Erythroblast (primary cell): ENCODE measurements at regions not wholly inside any gene's neighbourhood (a gene's known extent, or its start where the extent isn't known, plus 50 kb on each side); places are given as distances from the start of the nearest gene placed in this dataset.

ENCODE experiments used
- GATA1 ChIP-seq: IDR thresholded peaks from 2 replicates; pipeline ENCODE4 v1.6.1; 2011; ENCODE audit warnings: low read depth, mild to moderate bottlenecking, control low read depth, low read length, moderate library complexity
- POLR2A ChIP-seq: IDR thresholded peaks from 2 replicates; pipeline ENCODE4 v1.6.1; 2011; ENCODE audit warnings: mild to moderate bottlenecking, low read length

GRCh38 chr20:53739799-53740785 lies 146.5 kb upstream of the ZNF217 start:
- no peak for TF ChIP-seq POLR2A
- TF ChIP-seq GATA1, result no peak
